Astrocyte (in vitro differentiated cells and primary cell): ENCODE measurements at regions not wholly inside any gene's neighbourhood (a gene's known extent, or its start where the extent isn't known, plus 50 kb on each side); places are given as distances from the start of the nearest gene placed in this dataset.
"Not testable (repeated sequence)": the region's sequence is repeated elsewhere in the genome, so short reads cannot be mapped to it uniquely, and the experiment has no call there.

ENCODE experiments used
- CTCF ChIP-seq: IDR thresholded peaks from 2 replicates; pipeline ENCODE4 v1.5.1; 2011; ENCODE audit warnings: low read depth, mild to moderate bottlenecking, inconsistent platforms, low read length, moderate library complexity; ENCODE audit not compliant: insufficient read depth
- EZH2 ChIP-seq: IDR thresholded peaks from 2 replicates; pipeline ENCODE4 v1.6.1; 2012; ENCODE audit warnings: mild to moderate bottlenecking, low read length, inconsistent platforms; ENCODE audit not compliant: insufficient read depth

- TF ChIP-seq CTCF, EZH2: not testable (repeated sequence)
Observed at GRCh38 chrX:38963244-38963643, 162.0 kb downstream of the MID1IP1 start.
